ENCODE measurements at regions not wholly inside any gene's neighbourhood (a gene's known extent, or its start where the extent isn't known, plus 50 kb on each side); places are given as distances from the start of the nearest gene placed in this dataset.
"Not testable (repeated sequence)": the region's sequence is repeated elsewhere in the genome, so short reads cannot be mapped to it uniquely, and the experiment has no call there.

- H3K27ac Mint-ChIP-seq, result no peak overlapping the region
- no peaks in the 10 kb centered on the region for H3K27me3 Mint-ChIP-seq
- no peak for DNase-seq
- no peaks in the 10 kb centered on the region for H3K4me1 Mint-ChIP-seq (ENCODE audit: low read depth in 2 of 2)
- no peak for ATAC-seq (replicated peaks)
- peaks cover 2 to 10% of the 10 kb centered on the region in 2 donors for H3K9me3 Mint-ChIP-seq
- no peak overlapping the region for H3K4me3 Mint-ChIP-seq
- H3K36me3 Mint-ChIP-seq (ENCODE audit: insufficient read depth), result no peaks in the 10 kb centered on the region
Measured at GRCh38 chr4:130896920-130897319, 1801.0 kb downstream of the C4orf33 start.

- no peaks in the 10 kb centered on the region for H3K27me3 Mint-ChIP-seq
- H3K4me1 Mint-ChIP-seq (ENCODE audit: low read depth in 2 of 2), result no peaks in the 10 kb centered on the region
- no peaks in the 10 kb centered on the region for H3K36me3 Mint-ChIP-seq (ENCODE audit: insufficient read depth)
- ATAC-seq (replicated peaks) (no peak), DNase-seq (no peak)
- no peak overlapping the region for H3K27ac Mint-ChIP-seq
- H3K9me3 Mint-ChIP-seq, result peaks cover 0 to 1% of the 10 kb centered on the region in 2 donors
- no peak overlapping the region for H3K4me3 Mint-ChIP-seq
Measured at GRCh38 chr4:130901321-130901720, 1805.4 kb downstream of the C4orf33 start.

GRCh38 chr4:130922955-130923354, 1827.0 kb downstream of the C4orf33 start:
- Mint-ChIP-seq H3K36me3 (ENCODE audit: insufficient read depth) (no peaks in the 10 kb centered on the region), H3K4me1 (ENCODE audit: low read depth in 2 of 2) (no peaks in the 10 kb centered on the region), H3K4me3 (no peak overlapping the region), H3K27me3 (no peaks in the 10 kb centered on the region), H3K27ac (no peak overlapping the region), H3K9me3 (peaks cover 13 to 14% of the 10 kb centered on the region in 2 donors)
- ATAC-seq (replicated peaks), result no peak
- DNase-seq, result no peak

GRCh38 chr4:130955520-130955919, 1859.6 kb downstream of the C4orf33 start:
- no peak for DNase-seq
- Mint-ChIP-seq H3K36me3 (ENCODE audit: insufficient read depth) (peaks cover 5% of the 10 kb centered on the region), H3K27ac (no peak overlapping the region), H3K4me3 (no peak overlapping the region), H3K4me1 (ENCODE audit: low read depth in 2 of 2) (no peaks in the 10 kb centered on the region), H3K9me3 (peaks cover 0 to 6% of the 10 kb centered on the region in 2 donors), H3K27me3 (no peaks in the 10 kb centered on the region)
- no peak for ATAC-seq (replicated peaks)

GRCh38 chr4:130985371-130985770, 1889.4 kb downstream of the C4orf33 start:
- peaks cover 3 to 7% of the 10 kb centered on the region in 2 donors for H3K9me3 Mint-ChIP-seq
- no peaks in the 10 kb centered on the region for H3K36me3 Mint-ChIP-seq (ENCODE audit: insufficient read depth)
- no peaks in the 10 kb centered on the region for H3K27me3 Mint-ChIP-seq
- ATAC-seq (replicated peaks) (no peak), DNase-seq (no peak)
- H3K4me3 Mint-ChIP-seq, result no peak overlapping the region
- no peak overlapping the region for H3K27ac Mint-ChIP-seq
- no peaks in the 10 kb centered on the region for H3K4me1 Mint-ChIP-seq (ENCODE audit: low read depth in 2 of 2)

GRCh38 chr4:130995988-130996387, 1900.0 kb downstream of the C4orf33 start:
- H3K27me3 Mint-ChIP-seq, result no peaks in the 10 kb centered on the region
- peaks cover 3 to 10% of the 10 kb centered on the region in 2 donors for H3K9me3 Mint-ChIP-seq
- no peak for DNase-seq
- no peak overlapping the region for H3K27ac Mint-ChIP-seq
- H3K4me3 Mint-ChIP-seq, result no peak overlapping the region
- no peaks in the 10 kb centered on the region for H3K4me1 Mint-ChIP-seq (ENCODE audit: low read depth in 2 of 2)
- H3K36me3 Mint-ChIP-seq (ENCODE audit: insufficient read depth), result no peaks in the 10 kb centered on the region
- ATAC-seq (replicated peaks), result no peak

- peaks cover 0 to 10% of the 10 kb centered on the region in 2 donors for H3K9me3 Mint-ChIP-seq
- no peak for ATAC-seq (replicated peaks)
- no peaks in the 10 kb centered on the region for H3K4me1 Mint-ChIP-seq (ENCODE audit: low read depth in 2 of 2)
- no peak overlapping the region for H3K4me3 Mint-ChIP-seq
- H3K27ac Mint-ChIP-seq, result no peak overlapping the region
- no peaks in the 10 kb centered on the region for H3K27me3 Mint-ChIP-seq
- H3K36me3 Mint-ChIP-seq (ENCODE audit: insufficient read depth), result no peaks in the 10 kb centered on the region
- no peak for DNase-seq
Measured at GRCh38 chr4:131001371-131001770, 1905.4 kb downstream of the C4orf33 start.

- no peak overlapping the region for H3K4me3 Mint-ChIP-seq
- peaks cover 0 to 7% of the 10 kb centered on the region in 2 donors for H3K9me3 Mint-ChIP-seq
- H3K27me3 Mint-ChIP-seq, result no peaks in the 10 kb centered on the region
- ATAC-seq (replicated peaks) (no peak), DNase-seq (no peak)
- H3K36me3 Mint-ChIP-seq (ENCODE audit: insufficient read depth), result no peaks in the 10 kb centered on the region
- no peak overlapping the region for H3K27ac Mint-ChIP-seq
- H3K4me1 Mint-ChIP-seq (ENCODE audit: low read depth in 2 of 2), result no peaks in the 10 kb centered on the region
Measured at GRCh38 chr4:131002132-131002531, 1906.2 kb downstream of the C4orf33 start.

GRCh38 chr4:131006388-131006787, 1910.4 kb downstream of the C4orf33 start:
- Mint-ChIP-seq H3K27me3 (no peaks in the 10 kb centered on the region), H3K4me1 (ENCODE audit: low read depth in 2 of 2) (no peaks in the 10 kb centered on the region), H3K9me3 (no peaks in the 10 kb centered on the region), H3K27ac (no peak overlapping the region), H3K36me3 (ENCODE audit: insufficient read depth) (no peaks in the 10 kb centered on the region), H3K4me3 (no peak overlapping the region)
- no peak for DNase-seq
- no peak for ATAC-seq (replicated peaks)

GRCh38 chr4:131011961-131012360, 1916.0 kb downstream of the C4orf33 start:
- not testable (repeated sequence) for ATAC-seq (replicated peaks); H3K27me3 Mint-ChIP-seq; H3K4me1 Mint-ChIP-seq (ENCODE audit: low read depth in 2 of 2); H3K9me3 Mint-ChIP-seq; DNase-seq; H3K4me3 Mint-ChIP-seq; H3K27ac Mint-ChIP-seq; H3K36me3 Mint-ChIP-seq (ENCODE audit: insufficient read depth)

GRCh38 chr4:131013226-131013625, 1917.3 kb downstream of the C4orf33 start:
- DNase-seq, result no peak
- no peaks in the 10 kb centered on the region for H3K4me1 Mint-ChIP-seq (ENCODE audit: low read depth in 2 of 2)
- no peak for ATAC-seq (replicated peaks)
- H3K27ac Mint-ChIP-seq, result no peak overlapping the region
- no peaks in the 10 kb centered on the region for H3K36me3 Mint-ChIP-seq (ENCODE audit: insufficient read depth)
- H3K27me3 Mint-ChIP-seq, result no peaks in the 10 kb centered on the region
- H3K4me3 Mint-ChIP-seq, result no peak overlapping the region
- H3K9me3 Mint-ChIP-seq, result peaks cover 0 to 3% of the 10 kb centered on the region in 2 donors

GRCh38 chr4:131026771-131027170, 1930.8 kb downstream of the C4orf33 start:
- Mint-ChIP-seq H3K4me1 (ENCODE audit: low read depth in 2 of 2) (no peaks in the 10 kb centered on the region), H3K27ac (no peak overlapping the region), H3K4me3 (no peak overlapping the region), H3K27me3 (no peaks in the 10 kb centered on the region), H3K36me3 (ENCODE audit: insufficient read depth) (no peaks in the 10 kb centered on the region), H3K9me3 (no peaks in the 10 kb centered on the region)
- DNase-seq (no peak), ATAC-seq (replicated peaks) (no peak)

- no peak for ATAC-seq (replicated peaks)
- H3K36me3 Mint-ChIP-seq (ENCODE audit: insufficient read depth), result no peaks in the 10 kb centered on the region
- H3K4me3 Mint-ChIP-seq, result no peak overlapping the region
- H3K9me3 Mint-ChIP-seq, result peaks cover 0 to 8% of the 10 kb centered on the region in 2 donors
- no peak overlapping the region for H3K27ac Mint-ChIP-seq
- DNase-seq, result no peak
- H3K4me1 Mint-ChIP-seq (ENCODE audit: low read depth in 2 of 2), result no peaks in the 10 kb centered on the region
- no peaks in the 10 kb centered on the region for H3K27me3 Mint-ChIP-seq
Measured at GRCh38 chr4:131044368-131044767, 1948.4 kb downstream of the C4orf33 start.

- Mint-ChIP-seq H3K4me1 (ENCODE audit: low read depth in 2 of 2) (no peaks in the 10 kb centered on the region), H3K4me3 (no peak overlapping the region)
- no peak for DNase-seq
Measured at GRCh38 chr4:131046821-131047220, 1950.9 kb downstream of the C4orf33 start.

GRCh38 chr4:131052646-131053045, 1956.7 kb downstream of the C4orf33 start:
- Mint-ChIP-seq H3K27ac (no peak overlapping the region), H3K4me3 (no peak overlapping the region)

More at GRCh38 chr4:131046821-131047220, 1950.9 kb downstream of the C4orf33 start:
- H3K9me3 Mint-ChIP-seq, result peaks cover 7 to 8% of the 10 kb centered on the region in 2 donors
- ATAC-seq (replicated peaks), result no peak
- H3K36me3 Mint-ChIP-seq (ENCODE audit: insufficient read depth), result no peaks in the 10 kb centered on the region
- no peak overlapping the region for H3K27ac Mint-ChIP-seq
- no peaks in the 10 kb centered on the region for H3K27me3 Mint-ChIP-seq

More at GRCh38 chr4:131052646-131053045, 1956.7 kb downstream of the C4orf33 start:
- DNase-seq, result no peak
- H3K36me3 Mint-ChIP-seq (ENCODE audit: insufficient read depth), result no peaks in the 10 kb centered on the region
- no peak for ATAC-seq (replicated peaks)
- H3K4me1 Mint-ChIP-seq (ENCODE audit: low read depth in 2 of 2), result no peaks in the 10 kb centered on the region
- H3K27me3 Mint-ChIP-seq, result no peaks in the 10 kb centered on the region
- H3K9me3 Mint-ChIP-seq, result peaks cover 5 to 17% of the 10 kb centered on the region in 2 donors

Measured in effector memory CD8-positive, alpha-beta T cell (primary cell).